ENCODE measurements at regions not wholly inside any gene's neighbourhood (a gene's known extent, or its start where the extent isn't known, plus 50 kb on each side); places are given as distances from the start of the nearest gene placed in this dataset.

GRCh38 chr6:145555084-145555483 is 180.2 kb downstream of the EPM2A start:
- Histone ChIP-seq H3K4me2 (ENCODE audit: low read depth, low read length) (no peak overlapping the region), H3K9me3 (ENCODE audit: low read length) (no peaks in the 10 kb centered on the region), H3K4me3 (replicated peaks in 1 of 3; ENCODE audit: insufficient read depth in 1 of 3, low read depth in 2 of 3, low read length in 3 of 3) (no peak overlapping the region), H3K9ac (ENCODE audit: insufficient read depth, low read depth, low read length) (no peak overlapping the region), H3K27me3 (ENCODE audit: control insufficient read depth in 1 of 2, insufficient read depth in 2 of 2, low read length in 2 of 2) (no peaks in the 10 kb centered on the region), H2AFZ (ENCODE audit: low read length) (no peak overlapping the region), H3K27ac (ENCODE audit: extremely low read length, insufficient read depth, low read length) (no peak overlapping the region), H3K4me1 (ENCODE audit: insufficient read depth, low read length) (no peaks in the 10 kb centered on the region), H3K36me3 (replicated peaks in 1 of 2; ENCODE audit: control insufficient read depth in 1 of 2, insufficient read depth in 2 of 2, low read length in 2 of 2) (no peaks in the 10 kb centered on the region), H4K20me1 (ENCODE audit: insufficient read depth, low read length) (no peaks in the 10 kb centered on the region), H3K79me2 (ENCODE audit: insufficient read depth, low read length) (no peaks in the 10 kb centered on the region)
- DNase-seq (ENCODE audit: low spot score) (no peak), ATAC-seq (no peak), FAIRE-seq (no peak)
- 10% methylated on average over 1 of the region's 1 CpG for WGBS (ENCODE audit: low lambda C conversion rate)
- BruUV-seq (replicated peaks) = no TSS peak
- intact Hi-C loops (cut with micrococcal nuclease; ENCODE audit: unreplicated experiment) (no loop called here), in situ Hi-C loops (cut with HindIII; ENCODE audit: extremely low pct_ligation_motif_present, low pct_unique_long_range_greater_than_20kb) (no loop called here)
- POLR2A ChIA-PET = no interaction called here
- no peak for TF ChIP-seq HMG20B (CRISPR knock-in tag; conservative IDR thresholded peaks at IDR 0.05)
- CTCF ChIA-PET (ENCODE audit: low intra/inter-chr PET ratio, low total read pairs) = no interaction called here

GRCh38 chr6:145557474-145557873 is 177.8 kb downstream of the EPM2A start:
- Histone ChIP-seq H3K9ac (ENCODE audit: insufficient read depth, low read depth, low read length) (no peak overlapping the region), H3K4me3 (replicated peaks in 1 of 3; ENCODE audit: insufficient read depth in 1 of 3, low read depth in 2 of 3, low read length in 3 of 3) (no peak overlapping the region), H3K9me3 (ENCODE audit: low read length) (no peaks in the 10 kb centered on the region), H2AFZ (ENCODE audit: low read length) (no peak overlapping the region), H3K4me2 (ENCODE audit: low read depth, low read length) (no peak overlapping the region), H3K79me2 (ENCODE audit: insufficient read depth, low read length) (no peaks in the 10 kb centered on the region), H3K27ac (ENCODE audit: extremely low read length, insufficient read depth, low read length) (no peak overlapping the region), H3K36me3 (replicated peaks in 1 of 2; ENCODE audit: control insufficient read depth in 1 of 2, insufficient read depth in 2 of 2, low read length in 2 of 2) (no peaks in the 10 kb centered on the region), H4K20me1 (ENCODE audit: insufficient read depth, low read length) (no peaks in the 10 kb centered on the region), H3K27me3 (ENCODE audit: control insufficient read depth in 1 of 2, insufficient read depth in 2 of 2, low read length in 2 of 2) (no peaks in the 10 kb centered on the region; a peak in 1 of 5 replicates), H3K4me1 (ENCODE audit: insufficient read depth, low read length) (no peaks in the 10 kb centered on the region)
- ATAC-seq = no peak
- POLR2A ChIA-PET = no interaction called here
- intact Hi-C loops (cut with micrococcal nuclease; ENCODE audit: unreplicated experiment) (no loop called here), in situ Hi-C loops (cut with HindIII; ENCODE audit: extremely low pct_ligation_motif_present, low pct_unique_long_range_greater_than_20kb) (no loop called here)
- no peak for FAIRE-seq
- CTCF ChIA-PET (ENCODE audit: low intra/inter-chr PET ratio, low total read pairs) = no interaction called here
- BruUV-seq (replicated peaks) = no TSS peak
- peak; percentile 57; the same call in 1 of the 2 replicates for TF ChIP-seq CEBPB (IDR thresholded peaks at IDR 0.05; ENCODE audit: borderline replicate concordance, low read depth, low read length)
- no peak for TF ChIP-seq ZNF605 (CRISPR knock-in tag; IDR thresholded peaks at IDR 0.05)
- TF ChIP-seq ATF7 (IDR thresholded peaks at IDR 0.05) = peak; percentile 34; the same call in 1 of the 2 replicates
- no peak for TF ChIP-seq ATF7 (CRISPR knock-in tag; IDR thresholded peaks at IDR 0.05)
- no peak for DNase-seq (ENCODE audit: low spot score)

Measured in HepG2 (cell line).